ELR (cell line): ENCODE measurements at regions not wholly inside any gene's neighbourhood (a gene's known extent, or its start where the extent isn't known, plus 50 kb on each side); places are given as distances from the start of the nearest gene placed in this dataset.

ENCODE experiments used
- DNase-seq: peaks from one replicate; pipeline ENCODE4 v3.0.0-alpha.2; 2015; ENCODE audit warnings: low read depth

GRCh38 chr3:110753516-110753915, 318.1 kb upstream of the NECTIN3 start:
- DNase-seq, result no peak

- DNase-seq, result no peak
Measured at GRCh38 chr3:110754212-110754916, 317.3 kb upstream of the NECTIN3 start.

GRCh38 chr3:110755345-110755744, 316.3 kb upstream of the NECTIN3 start:
- DNase-seq, result no peak

GRCh38 chr3:110756705-110757104, 314.9 kb upstream of the NECTIN3 start:
- no peak for DNase-seq

GRCh38 chr3:110758208-110758607, 313.4 kb upstream of the NECTIN3 start:
- no peak for DNase-seq

- DNase-seq, result no peak
Measured at GRCh38 chr3:110767156-110767555, 304.5 kb upstream of the NECTIN3 start.

- DNase-seq, result no peak
Measured at GRCh38 chr3:110767838-110768237, 303.8 kb upstream of the NECTIN3 start.

GRCh38 chr3:110773413-110773954, 298.1 kb upstream of the NECTIN3 start:
- DNase-seq, result peak; percentile 93

- peak; percentile 55 for DNase-seq
Measured at GRCh38 chr3:110774496-110775265, 296.9 kb upstream of the NECTIN3 start.

- no peak for DNase-seq
Measured at GRCh38 chr3:110779581-110779980, 292.0 kb upstream of the NECTIN3 start.

- no peak for DNase-seq
Measured at GRCh38 chr3:110783541-110783940, 288.1 kb upstream of the NECTIN3 start.

GRCh38 chr3:110788794-110789193, 282.8 kb upstream of the NECTIN3 start:
- no peak for DNase-seq

GRCh38 chr3:110789315-110789714, 282.3 kb upstream of the NECTIN3 start:
- DNase-seq, result peak; percentile 74

GRCh38 chr3:110790631-110791030, 281.0 kb upstream of the NECTIN3 start:
- no peak for DNase-seq

- no peak for DNase-seq
Measured at GRCh38 chr3:110791995-110792686, 279.5 kb upstream of the NECTIN3 start.

- no peak for DNase-seq
Measured at GRCh38 chr3:110793611-110794010, 278.0 kb upstream of the NECTIN3 start.

- no peak for DNase-seq
Measured at GRCh38 chr3:110795163-110795562, 276.5 kb upstream of the NECTIN3 start.

- peak; percentile 65 for DNase-seq
Measured at GRCh38 chr3:110799271-110799670, 272.3 kb upstream of the NECTIN3 start.

- no peak for DNase-seq
Measured at GRCh38 chr3:110804856-110805255, 266.8 kb upstream of the NECTIN3 start.

GRCh38 chr3:110806924-110807323, 264.7 kb upstream of the NECTIN3 start:
- DNase-seq, result peak; percentile 41

- DNase-seq, result peak; percentile 52
Measured at GRCh38 chr3:110808630-110809029, 263.0 kb upstream of the NECTIN3 start.

GRCh38 chr3:110810356-110810755, 261.3 kb upstream of the NECTIN3 start:
- DNase-seq, result peak; percentile 60

GRCh38 chr3:110811050-110811449, 260.6 kb upstream of the NECTIN3 start:
- DNase-seq, result no peak
